ENCODE measurements at regions not wholly inside any gene's neighbourhood (a gene's known extent, or its start where the extent isn't known, plus 50 kb on each side); places are given as distances from the start of the nearest gene placed in this dataset.

DNA sequence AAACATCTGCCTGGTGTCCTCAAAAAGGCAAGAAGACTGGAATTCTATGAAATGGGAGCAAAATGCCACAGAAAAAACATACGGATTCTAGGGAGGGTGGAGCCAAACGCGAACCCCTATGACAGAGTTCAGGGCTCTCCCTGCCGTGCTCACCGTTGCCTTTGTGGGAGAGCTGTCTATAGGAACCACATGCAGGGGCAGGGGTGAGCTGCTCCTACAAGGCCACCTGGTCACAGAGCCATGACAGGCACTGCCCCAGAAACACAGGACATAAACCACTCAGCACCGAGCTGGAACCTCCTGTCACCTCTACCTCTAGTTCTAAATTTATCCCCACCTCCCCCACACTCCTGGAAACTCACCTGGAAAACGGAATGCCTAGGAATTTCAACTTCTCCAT lies 155.1 kb upstream of the ZNF32 start:
- Histone ChIP-seq H3K4me3 (ENCODE audit: low read length) (no peak overlapping the region), H3K27ac (ENCODE audit: low read length) (no peak overlapping the region), H3K36me3 (ENCODE audit: control insufficient read depth, insufficient read depth, low read length) (no peaks in the 10 kb centered on the region), H3K4me1 (ENCODE audit: control insufficient read depth, insufficient read depth, low read length) (no peaks in the 10 kb centered on the region), H3K9me3 (ENCODE audit: control insufficient read depth, low read depth, low read length) (no peaks in the 10 kb centered on the region), H3K27me3 (ENCODE audit: control insufficient read depth, insufficient read depth, low read length) (peaks cover 4% of the 10 kb centered on the region)
- no peak for DNase-seq
- WGBS (ENCODE audit: insufficient coverage, low lambda C conversion rate) = no CpG with 5 or more reads among the region's 7 CpGs

DNA sequence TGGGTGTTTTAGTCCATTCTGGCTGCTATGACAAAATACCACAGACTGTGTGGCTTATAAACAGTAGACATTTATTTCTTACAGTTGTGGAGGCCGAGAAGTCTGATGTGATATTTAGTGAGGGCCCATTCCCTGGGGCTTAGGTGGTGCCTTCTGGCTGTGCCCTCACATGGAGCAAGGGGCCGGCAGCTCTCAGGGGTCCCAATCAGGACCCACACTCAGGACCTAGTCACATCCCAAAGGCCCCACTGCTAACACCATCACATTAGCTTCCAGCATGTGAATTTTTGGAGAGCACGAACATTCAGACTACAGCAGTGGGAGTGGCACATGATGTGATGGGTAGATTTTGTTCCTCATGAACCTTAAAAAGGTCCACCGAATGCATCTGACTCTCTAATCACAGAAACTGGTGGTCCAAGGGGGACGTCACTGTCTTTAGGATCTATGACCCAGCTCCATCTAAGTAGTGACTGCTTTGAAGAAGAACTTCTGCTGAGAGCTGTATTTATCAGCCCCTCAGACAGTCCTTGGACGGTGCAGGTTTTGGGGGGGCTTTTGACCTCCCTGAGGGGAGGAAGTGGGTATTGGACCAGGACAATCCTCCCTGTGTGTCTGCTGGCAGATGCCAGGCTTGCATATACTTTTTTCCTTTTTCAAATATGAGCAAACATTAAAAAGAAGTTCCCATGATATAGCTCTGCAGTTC lies 154.5 kb upstream of the ZNF32 start:
- Histone ChIP-seq H3K4me3 (ENCODE audit: low read length) (no peak overlapping the region), H3K9me3 (ENCODE audit: control insufficient read depth, low read depth, low read length) (no peaks in the 10 kb centered on the region), H3K36me3 (ENCODE audit: control insufficient read depth, insufficient read depth, low read length) (no peaks in the 10 kb centered on the region), H3K27me3 (ENCODE audit: control insufficient read depth, insufficient read depth, low read length) (peaks cover 4% of the 10 kb centered on the region), H3K27ac (ENCODE audit: low read length) (no peak overlapping the region), H3K4me1 (ENCODE audit: control insufficient read depth, insufficient read depth, low read length) (no peaks in the 10 kb centered on the region)
- no peak for DNase-seq
- no CpG with 5 or more reads among the region's 6 CpGs for WGBS (ENCODE audit: insufficient coverage, low lambda C conversion rate)

DNA sequence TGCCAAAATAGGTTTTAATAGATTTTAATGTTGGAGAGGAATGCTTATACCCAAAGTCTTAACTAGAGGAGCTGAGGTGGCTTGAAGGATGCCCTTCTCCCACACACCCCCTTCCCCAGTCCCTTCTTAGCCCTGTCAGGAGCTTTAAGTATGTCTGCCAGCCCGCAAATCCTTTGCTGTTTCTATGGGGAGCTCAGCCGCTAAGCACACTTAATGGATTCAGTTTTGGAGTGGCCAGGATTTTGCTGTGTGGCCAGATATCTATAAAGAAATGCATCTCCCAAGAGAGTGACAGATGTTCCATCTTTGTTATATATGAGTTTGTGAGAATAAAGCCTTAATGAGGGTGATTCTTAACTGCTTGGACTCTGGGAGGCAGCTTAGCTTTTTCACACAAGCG lies 152.9 kb upstream of the ZNF32 start:
- Histone ChIP-seq H3K9me3 (ENCODE audit: control insufficient read depth, low read depth, low read length) (no peaks in the 10 kb centered on the region), H3K36me3 (ENCODE audit: control insufficient read depth, insufficient read depth, low read length) (no peaks in the 10 kb centered on the region), H3K4me3 (ENCODE audit: low read length) (no peak overlapping the region), H3K27ac (ENCODE audit: low read length) (no peak overlapping the region), H3K4me1 (ENCODE audit: control insufficient read depth, insufficient read depth, low read length) (no peaks in the 10 kb centered on the region), H3K27me3 (ENCODE audit: control insufficient read depth, insufficient read depth, low read length) (peaks cover 4% of the 10 kb centered on the region)
- no peak for DNase-seq
- WGBS (ENCODE audit: insufficient coverage, low lambda C conversion rate) = no CpG with 5 or more reads among the region's 3 CpGs

DNA sequence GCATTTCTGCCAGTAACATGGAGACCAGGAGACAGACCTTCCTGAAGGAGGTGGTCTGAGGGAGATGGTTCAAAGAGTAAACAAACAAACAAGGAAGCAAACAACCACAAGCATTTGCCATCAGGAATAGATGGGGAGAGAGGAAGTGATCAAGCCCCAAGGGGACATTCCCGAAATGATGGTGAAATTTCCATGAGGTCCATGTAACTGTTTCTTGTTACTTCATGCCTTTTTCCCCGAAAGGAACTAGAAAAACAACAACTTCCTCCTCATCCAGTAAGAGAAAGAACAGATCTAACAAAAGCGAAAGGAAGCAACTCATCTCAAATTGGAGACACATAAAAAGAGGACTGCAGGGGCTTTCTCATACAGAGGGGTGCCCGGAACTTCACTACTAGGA lies 152.5 kb upstream of the ZNF32 start:
- WGBS (ENCODE audit: insufficient coverage, low lambda C conversion rate) = no CpG with 5 or more reads among the region's 4 CpGs
- no peaks in the 10 kb centered on the region for H3K36me3 ChIP-seq (ENCODE audit: control insufficient read depth, insufficient read depth, low read length)
- H3K4me3 ChIP-seq (ENCODE audit: low read length) = no peak overlapping the region
- H3K9me3 ChIP-seq (ENCODE audit: control insufficient read depth, low read depth, low read length) = no peaks in the 10 kb centered on the region
- no peak for DNase-seq
- H3K27ac ChIP-seq (ENCODE audit: low read length) = no peak overlapping the region
- H3K4me1 ChIP-seq (ENCODE audit: control insufficient read depth, insufficient read depth, low read length) = no peaks in the 10 kb centered on the region
- H3K27me3 ChIP-seq (ENCODE audit: control insufficient read depth, insufficient read depth, low read length) = peaks cover 4% of the 10 kb centered on the region

DNA sequence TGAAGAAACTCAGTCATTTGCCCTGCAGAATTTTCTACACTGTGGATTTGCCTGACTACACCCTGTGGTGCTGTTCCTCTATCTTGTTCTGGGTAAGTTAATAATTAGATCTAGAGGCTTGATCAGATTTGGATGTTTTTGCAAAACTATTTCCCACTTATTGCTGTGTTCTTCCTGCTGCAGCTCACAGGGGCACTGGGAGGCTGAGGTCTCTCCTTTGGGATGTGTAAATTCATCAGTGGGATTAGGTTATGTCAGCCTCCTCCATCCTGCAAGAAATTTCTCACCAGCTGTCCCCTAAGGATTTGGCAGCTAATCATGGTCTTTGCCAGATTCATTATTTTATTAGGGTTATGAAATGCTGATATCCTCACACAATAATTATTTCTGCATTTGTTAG lies 148.1 kb upstream of the ZNF32 start:
- H3K4me3 ChIP-seq (ENCODE audit: low read length) = no peak overlapping the region
- H3K4me1 ChIP-seq (ENCODE audit: control insufficient read depth, insufficient read depth, low read length) = no peaks in the 10 kb centered on the region
- no peaks in the 10 kb centered on the region for H3K27me3 ChIP-seq (ENCODE audit: control insufficient read depth, insufficient read depth, low read length)
- H3K36me3 ChIP-seq (ENCODE audit: control insufficient read depth, insufficient read depth, low read length) = no peaks in the 10 kb centered on the region
- H3K27ac ChIP-seq (ENCODE audit: low read length) = no peak overlapping the region
- no peak for DNase-seq
- H3K9me3 ChIP-seq (ENCODE audit: control insufficient read depth, low read depth, low read length) = no peaks in the 10 kb centered on the region

DNA sequence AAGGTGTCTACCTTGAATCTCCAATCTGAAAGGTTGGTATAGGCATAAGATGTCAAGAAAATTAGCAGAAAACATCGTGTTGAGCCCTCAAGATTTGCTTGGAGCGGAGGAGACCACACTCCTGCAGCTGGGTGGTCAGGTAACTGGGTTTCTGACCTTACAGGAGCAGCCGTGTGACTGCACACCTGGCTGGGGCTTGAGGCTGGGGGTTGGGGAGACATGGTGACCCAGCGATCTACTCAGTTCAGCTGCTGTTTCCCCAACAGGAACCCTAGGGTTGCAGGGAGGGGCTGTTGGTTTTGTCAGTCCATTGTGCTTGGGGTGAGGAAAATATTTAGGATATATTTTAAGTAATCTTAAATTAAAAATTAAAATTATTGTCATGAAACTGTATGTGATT lies 147.0 kb upstream of the ZNF32 start:
- H3K36me3 ChIP-seq (ENCODE audit: control insufficient read depth, insufficient read depth, low read length) = no peaks in the 10 kb centered on the region
- no peak overlapping the region for H3K4me3 ChIP-seq (ENCODE audit: low read length)
- H3K9me3 ChIP-seq (ENCODE audit: control insufficient read depth, low read depth, low read length) = no peaks in the 10 kb centered on the region
- no peak for DNase-seq
- no peaks in the 10 kb centered on the region for H3K4me1 ChIP-seq (ENCODE audit: control insufficient read depth, insufficient read depth, low read length)
- H3K27me3 ChIP-seq (ENCODE audit: control insufficient read depth, insufficient read depth, low read length) = no peaks in the 10 kb centered on the region
- 80% methylated on average over 1 of the region's 4 CpGs for WGBS (ENCODE audit: insufficient coverage, low lambda C conversion rate)
- no peak overlapping the region for H3K27ac ChIP-seq (ENCODE audit: low read length)

DNA sequence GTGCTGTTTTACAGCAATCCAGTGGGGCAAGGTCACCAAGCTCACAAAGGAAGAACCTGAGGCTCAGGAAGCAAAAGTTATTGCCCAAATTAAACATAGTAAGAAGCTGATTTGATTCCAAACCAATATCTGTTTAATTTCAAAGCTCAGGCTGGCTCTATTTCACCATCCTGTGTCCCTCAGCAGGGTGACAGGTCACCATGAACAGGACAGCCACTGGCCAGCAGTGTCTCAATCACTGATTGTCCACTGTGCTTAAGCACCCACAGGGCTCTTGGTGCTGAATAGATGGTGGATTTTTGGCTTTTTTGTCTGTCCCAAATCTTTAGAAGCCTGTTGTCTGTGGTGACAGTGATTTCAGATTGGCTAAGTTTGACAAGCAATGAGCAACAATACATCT lies 146.4 kb upstream of the ZNF32 start:
- no peak for DNase-seq
- Histone ChIP-seq H3K4me3 (ENCODE audit: low read length) (no peak overlapping the region), H3K27me3 (ENCODE audit: control insufficient read depth, insufficient read depth, low read length) (no peaks in the 10 kb centered on the region), H3K36me3 (ENCODE audit: control insufficient read depth, insufficient read depth, low read length) (no peaks in the 10 kb centered on the region), H3K4me1 (ENCODE audit: control insufficient read depth, insufficient read depth, low read length) (no peaks in the 10 kb centered on the region), H3K27ac (ENCODE audit: low read length) (no peak overlapping the region), H3K9me3 (ENCODE audit: control insufficient read depth, low read depth, low read length) (no peaks in the 10 kb centered on the region)

DNA sequence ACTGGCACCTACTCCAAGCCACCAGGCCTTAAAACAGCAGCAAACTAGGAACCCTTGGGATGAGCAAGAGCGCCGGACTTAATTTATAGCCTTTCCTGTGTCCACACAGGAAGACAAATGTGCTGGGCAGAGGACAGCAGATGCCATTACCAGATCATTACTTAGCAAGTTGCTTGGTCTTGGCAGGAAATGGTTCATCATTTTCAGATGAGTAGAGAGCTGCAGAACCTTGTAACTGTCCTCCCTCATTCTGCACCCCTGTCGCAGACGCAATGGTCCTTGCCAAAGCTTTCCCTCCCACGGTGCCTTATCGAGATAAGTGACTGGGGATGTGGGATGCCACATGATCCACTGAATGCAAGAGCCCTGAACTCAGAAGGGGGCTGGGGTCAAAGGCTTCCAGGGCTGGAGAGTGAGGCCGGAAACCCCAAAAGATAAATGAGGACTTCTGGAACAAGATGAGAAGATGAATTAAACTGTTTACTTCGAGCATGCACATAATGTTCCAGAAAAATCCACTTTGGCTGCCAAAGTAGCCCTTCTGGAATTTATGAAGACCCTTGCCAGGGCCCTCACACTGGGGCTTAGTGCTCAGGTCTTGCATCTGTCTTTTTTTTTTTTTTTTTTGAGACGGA lies 145.6 kb upstream of the ZNF32 start:
- no peaks in the 10 kb centered on the region for H3K9me3 ChIP-seq (ENCODE audit: control insufficient read depth, low read depth, low read length)
- no peaks in the 10 kb centered on the region for H3K36me3 ChIP-seq (ENCODE audit: control insufficient read depth, insufficient read depth, low read length)
- no peaks in the 10 kb centered on the region for H3K4me1 ChIP-seq (ENCODE audit: control insufficient read depth, insufficient read depth, low read length)
- H3K4me3 ChIP-seq (ENCODE audit: low read length) = no peak overlapping the region
- H3K27ac ChIP-seq (ENCODE audit: low read length) = no peak overlapping the region
- no peaks in the 10 kb centered on the region for H3K27me3 ChIP-seq (ENCODE audit: control insufficient read depth, insufficient read depth, low read length)
- no CpG with 5 or more reads among the region's 9 CpGs for whole genome bisulfite sequencing (ENCODE audit: insufficient coverage, low lambda C conversion rate)
- no peak for DNase-seq

DNA sequence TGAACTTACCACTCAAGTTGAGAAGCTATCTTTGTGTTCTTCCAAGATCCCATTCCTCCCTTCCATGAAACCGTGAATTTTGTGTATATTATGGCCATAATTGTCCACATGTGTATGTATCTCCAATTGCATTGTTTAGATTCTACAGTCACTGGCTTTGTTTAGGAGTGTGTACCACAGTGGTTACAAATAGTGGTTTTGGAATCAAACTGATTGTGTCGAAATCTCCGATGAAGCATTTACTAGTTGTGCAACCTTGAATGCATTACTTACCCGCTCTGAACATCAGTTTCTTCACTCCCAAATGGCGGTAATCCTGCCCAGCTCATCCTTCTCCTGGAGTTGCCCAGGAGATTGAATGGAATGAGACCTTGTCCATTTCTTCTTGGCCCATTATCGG lies 145.0 kb upstream of the ZNF32 start:
- no peaks in the 10 kb centered on the region for H3K27me3 ChIP-seq (ENCODE audit: control insufficient read depth, insufficient read depth, low read length)
- 60% methylated on average over 1 of the region's 6 CpGs for WGBS (ENCODE audit: insufficient coverage, low lambda C conversion rate)
- DNase-seq = no peak
- H3K36me3 ChIP-seq (ENCODE audit: control insufficient read depth, insufficient read depth, low read length) = no peaks in the 10 kb centered on the region
- H3K9me3 ChIP-seq (ENCODE audit: control insufficient read depth, low read depth, low read length) = no peaks in the 10 kb centered on the region
- no peak overlapping the region for H3K4me3 ChIP-seq (ENCODE audit: low read length)
- no peaks in the 10 kb centered on the region for H3K4me1 ChIP-seq (ENCODE audit: control insufficient read depth, insufficient read depth, low read length)
- H3K27ac ChIP-seq (ENCODE audit: low read length) = no peak overlapping the region

DNA sequence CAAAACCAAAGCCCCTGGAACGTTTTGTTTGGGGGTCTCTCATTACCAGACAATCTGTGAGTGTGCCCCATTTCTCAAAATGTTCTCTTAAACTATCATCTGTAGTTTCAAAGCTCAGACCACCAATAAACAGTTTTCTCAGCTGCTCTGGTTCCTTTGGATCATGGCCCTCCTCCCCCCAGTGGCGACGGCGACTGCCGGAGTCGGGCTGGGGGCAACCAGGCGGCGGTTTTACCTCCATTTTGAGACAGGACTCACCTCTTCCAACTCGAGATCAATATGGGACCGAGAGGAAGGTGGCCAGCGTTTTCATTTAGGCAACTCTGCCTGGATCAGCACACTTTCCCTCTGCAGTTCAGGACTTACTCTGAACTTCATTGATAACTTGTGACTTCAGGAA lies 141.5 kb upstream of the ZNF32 start:
- no CpG with 5 or more reads among the region's 11 CpGs for WGBS (ENCODE audit: insufficient coverage, low lambda C conversion rate)
- H3K9me3 ChIP-seq (ENCODE audit: control insufficient read depth, low read depth, low read length) = no peaks in the 10 kb centered on the region

DNA sequence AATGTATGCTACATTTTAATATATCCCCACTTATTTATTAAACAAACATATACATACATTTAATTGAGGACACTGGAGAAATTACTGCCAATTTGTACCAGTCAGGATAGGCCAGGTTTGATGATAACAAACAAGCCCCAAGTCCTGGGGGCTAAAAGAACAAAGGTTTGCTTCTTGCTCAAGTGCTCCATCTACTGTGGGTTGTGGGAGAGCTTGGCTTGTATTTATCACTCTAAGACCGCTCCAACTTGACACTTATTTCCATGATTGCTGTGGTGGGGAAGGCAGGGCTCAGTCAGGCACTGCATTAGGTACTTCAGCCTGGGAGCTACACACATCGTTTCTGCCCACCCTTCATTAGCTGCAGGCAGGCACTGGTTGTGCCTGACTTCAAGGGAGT lies 136.6 kb upstream of the ZNF32 start:
- Histone ChIP-seq H3K27me3 (ENCODE audit: control insufficient read depth, insufficient read depth, low read length) (no peaks in the 10 kb centered on the region), H3K4me3 (ENCODE audit: low read length) (no peak overlapping the region), H3K4me1 (ENCODE audit: control insufficient read depth, insufficient read depth, low read length) (peaks cover 9% of the 10 kb centered on the region), H3K9me3 (ENCODE audit: control insufficient read depth, low read depth, low read length) (no peaks in the 10 kb centered on the region), H3K27ac (ENCODE audit: low read length) (no peak overlapping the region), H3K36me3 (ENCODE audit: control insufficient read depth, insufficient read depth, low read length) (no peaks in the 10 kb centered on the region)
- no peak for DNase-seq
- no CpG with 5 or more reads among the region's 2 CpGs for WGBS (ENCODE audit: insufficient coverage, low lambda C conversion rate)

More for the DNA sequence above, 141.5 kb upstream of the ZNF32 start:
- Histone ChIP-seq H3K4me1 (ENCODE audit: control insufficient read depth, insufficient read depth, low read length) (no peaks in the 10 kb centered on the region), H3K27me3 (ENCODE audit: control insufficient read depth, insufficient read depth, low read length) (no peaks in the 10 kb centered on the region), H3K36me3 (ENCODE audit: control insufficient read depth, insufficient read depth, low read length) (no peaks in the 10 kb centered on the region), H3K27ac (ENCODE audit: low read length) (no peak overlapping the region), H3K4me3 (ENCODE audit: low read length) (no peak overlapping the region)
- no peak for DNase-seq
